Left lung (tissue), 4 donors: ENCODE measurements at regions not wholly inside any gene's neighbourhood (a gene's known extent, or its start where the extent isn't known, plus 50 kb on each side); places are given as distances from the start of the nearest gene placed in this dataset.

Source experiments
- ATAC-seq: fragments of 200-7000 bp; cut with Tn5 transposase; one replicate; pipeline ENCODE4 v1.9.1; 2020; ENCODE audit warnings: moderate library complexity
- DNase-seq, 4 donors: peaks; one replicate each; pipeline ENCODE4 v3.0.0-alpha.2; 2013 to 2020
- H3K27ac ChIP-seq, 2 donors: fragments of 200-600 bp; sonication (generic) in 1 of 2; one replicate each; pipeline versions ENCODE4 v1.5.0 to v1.8.0; 2020 to 2021
- H3K27me3 ChIP-seq, 2 donors: fragments of 200-600 bp; sonication (generic) in 1 of 2; one replicate each; pipeline versions ENCODE4 v1.5.0 to v1.8.0; 2020 to 2021
- H3K36me3 ChIP-seq, 2 donors: fragments of 200-600 bp; sonication (generic) in 1 of 2; one replicate each; pipeline versions ENCODE4 v1.5.0 to v1.8.0; 2020 to 2021
- H3K4me1 ChIP-seq, 2 donors: fragments of 200-600 bp; one replicate each; pipeline ENCODE4 v1.8.0; 2021
- H3K4me3 ChIP-seq, 2 donors: fragments of 200-600 bp; sonication (generic) in 1 of 2; one replicate each; pipeline versions ENCODE4 v1.5.0 to v1.8.0; 2020 to 2021; ENCODE audit warnings: mild to moderate bottlenecking in 1 of 2
- H3K9me3 ChIP-seq, 2 donors: fragments of 200-600 bp; sonication (generic) in 1 of 2; one replicate each; pipeline versions ENCODE4 v1.5.0 to v1.8.0; 2020 to 2021
- intact Hi-C, 2 donors: fragments of 100-400 bp; cut with DNase I; formaldehyde crosslinking; loops; one replicate each; pipeline versions ENCODE4 v1.11.2 to v1.14.2; 2022
- TF ChIP-seq, protein P1 (sequence below), 2 donors: fragments of 200-600 bp; sonication (generic) in 1 of 2; IDR thresholded peaks; one replicate each; pipeline versions ENCODE4 v1.5.0 to v1.8.0; 2021; ENCODE audit warnings: antibody characterized with exemption in 2 of 2
- donor health status: DM: no; HTN: yes; CAD: no.
- donor health status: DM: no; HTN: no; CAD: no.

DNA sequence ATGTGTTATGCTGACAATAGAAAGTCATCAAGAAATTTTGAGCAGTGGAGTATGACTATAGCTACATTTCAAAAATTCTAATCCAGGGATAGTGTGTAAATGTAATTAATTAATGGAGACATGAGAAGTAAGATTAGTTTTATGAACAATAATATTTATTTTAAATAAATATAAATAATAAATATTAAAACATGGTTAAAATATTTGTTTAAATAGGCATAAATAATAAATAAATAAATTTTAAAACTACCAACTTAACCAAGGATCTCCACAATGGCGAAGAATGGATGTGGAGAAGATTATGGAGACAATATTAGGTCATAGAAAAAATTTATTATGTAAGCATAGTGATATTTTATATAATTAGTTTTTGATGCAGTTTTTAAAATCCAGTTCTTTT lies 588.2 kb upstream of the NOVA1 start:
- intact Hi-C loops = no loop called here
- H3K27ac ChIP-seq = no peak overlapping the region
- H3K36me3 ChIP-seq = no peaks in the 10 kb centered on the region
- no peak overlapping the region for H3K4me3 ChIP-seq
- no peaks in the 10 kb centered on the region for H3K27me3 ChIP-seq
- no peak for ATAC-seq
- TF ChIP-seq, protein P1, sequence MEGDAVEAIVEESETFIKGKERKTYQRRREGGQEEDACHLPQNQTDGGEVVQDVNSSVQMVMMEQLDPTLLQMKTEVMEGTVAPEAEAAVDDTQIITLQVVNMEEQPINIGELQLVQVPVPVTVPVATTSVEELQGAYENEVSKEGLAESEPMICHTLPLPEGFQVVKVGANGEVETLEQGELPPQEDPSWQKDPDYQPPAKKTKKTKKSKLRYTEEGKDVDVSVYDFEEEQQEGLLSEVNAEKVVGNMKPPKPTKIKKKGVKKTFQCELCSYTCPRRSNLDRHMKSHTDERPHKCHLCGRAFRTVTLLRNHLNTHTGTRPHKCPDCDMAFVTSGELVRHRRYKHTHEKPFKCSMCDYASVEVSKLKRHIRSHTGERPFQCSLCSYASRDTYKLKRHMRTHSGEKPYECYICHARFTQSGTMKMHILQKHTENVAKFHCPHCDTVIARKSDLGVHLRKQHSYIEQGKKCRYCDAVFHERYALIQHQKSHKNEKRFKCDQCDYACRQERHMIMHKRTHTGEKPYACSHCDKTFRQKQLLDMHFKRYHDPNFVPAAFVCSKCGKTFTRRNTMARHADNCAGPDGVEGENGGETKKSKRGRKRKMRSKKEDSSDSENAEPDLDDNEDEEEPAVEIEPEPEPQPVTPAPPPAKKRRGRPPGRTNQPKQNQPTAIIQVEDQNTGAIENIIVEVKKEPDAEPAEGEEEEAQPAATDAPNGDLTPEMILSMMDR (IDR thresholded peaks at IDR 0.05) = no peak
- H3K9me3 ChIP-seq = no peaks in the 10 kb centered on the region
- no peak for DNase-seq
- H3K4me1 ChIP-seq = no peaks in the 10 kb centered on the region

DNA sequence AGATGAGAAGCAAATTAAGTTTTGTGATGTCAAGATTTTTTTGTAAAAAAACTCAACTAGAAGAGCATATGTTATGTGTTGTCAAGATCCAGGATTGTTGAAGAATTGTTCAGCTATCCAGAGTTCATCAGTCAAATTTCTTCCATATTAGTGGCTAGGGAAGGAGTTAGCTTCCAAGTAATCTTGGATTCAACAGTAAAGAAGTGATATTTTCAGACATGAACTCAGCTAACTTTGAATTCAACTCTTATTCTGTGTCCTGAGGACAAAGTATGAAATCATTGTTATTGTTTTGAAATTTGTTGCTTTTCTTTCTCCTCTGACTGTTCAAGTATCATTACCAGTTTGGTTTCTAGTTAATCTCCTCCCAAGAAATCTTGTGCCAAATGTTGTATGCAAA lies 589.3 kb upstream of the NOVA1 start:
- ATAC-seq (no peak), DNase-seq (no peak)
- intact Hi-C loops = no loop called here
- H3K27me3 ChIP-seq = no peaks in the 10 kb centered on the region
- no peaks in the 10 kb centered on the region for H3K4me1 ChIP-seq
- no peak overlapping the region for H3K27ac ChIP-seq
- H3K9me3 ChIP-seq = no peaks in the 10 kb centered on the region
- TF ChIP-seq, protein P1 (IDR thresholded peaks at IDR 0.05) = no peak
- H3K36me3 ChIP-seq = no peaks in the 10 kb centered on the region
- H3K4me3 ChIP-seq = no peak overlapping the region

DNA sequence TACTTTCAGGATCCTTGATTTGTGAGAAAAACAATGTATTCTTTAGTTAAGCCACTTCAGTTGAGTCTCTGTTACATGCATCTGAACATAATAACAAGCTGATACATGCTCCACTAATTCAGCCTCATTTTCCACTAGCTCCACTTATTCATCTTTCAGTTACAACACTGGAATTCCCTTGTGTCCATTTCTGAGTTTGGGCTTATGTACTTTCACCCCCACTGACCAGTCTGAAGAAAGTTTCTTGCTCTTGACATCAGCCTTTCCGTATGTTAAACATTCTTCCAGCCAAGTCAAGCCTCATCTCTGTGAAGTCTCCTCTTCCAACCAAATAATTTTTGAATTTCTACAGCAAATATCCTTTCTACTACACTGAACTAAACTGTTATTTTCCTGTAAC lies 592.5 kb upstream of the NOVA1 start:
- ATAC-seq = no peak
- Histone ChIP-seq H3K27me3 (no peaks in the 10 kb centered on the region), H3K9me3 (no peaks in the 10 kb centered on the region), H3K4me1 (no peaks in the 10 kb centered on the region), H3K4me3 (no peak overlapping the region), H3K36me3 (no peaks in the 10 kb centered on the region), H3K27ac (no peak overlapping the region)
- TF ChIP-seq, protein P1 (IDR thresholded peaks at IDR 0.05) = no peak
- intact Hi-C loops = no loop called here
- DNase-seq = no peak

DNA sequence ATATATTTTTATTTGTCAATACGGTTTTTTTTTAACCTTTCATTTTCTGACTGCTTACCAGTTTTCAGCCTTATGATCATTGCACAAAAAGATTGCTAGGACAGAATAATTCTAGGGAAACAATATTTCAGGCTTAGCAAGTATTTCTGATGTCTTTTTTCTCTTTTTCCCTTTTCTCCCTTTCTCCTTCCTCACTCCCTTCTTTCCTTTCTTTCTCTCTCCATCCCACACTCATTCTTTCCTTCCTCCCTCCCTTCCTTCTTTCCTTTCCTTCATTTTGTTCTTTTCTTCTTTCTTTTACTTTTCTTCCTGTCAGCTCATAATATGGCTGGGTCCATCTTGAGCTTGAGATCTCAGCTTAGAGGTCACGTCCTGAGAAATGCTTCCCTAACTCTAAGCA lies 601.4 kb upstream of the NOVA1 start:
- no peak overlapping the region for H3K27ac ChIP-seq
- TF ChIP-seq, protein P1 (IDR thresholded peaks at IDR 0.05) = no peak
- H3K9me3 ChIP-seq = no peaks in the 10 kb centered on the region
- H3K4me3 ChIP-seq = no peak overlapping the region
- no peaks in the 10 kb centered on the region for H3K36me3 ChIP-seq
- H3K27me3 ChIP-seq = no peaks in the 10 kb centered on the region
- intact Hi-C loops = no loop called here
- no peak for ATAC-seq
- H3K4me1 ChIP-seq = no peaks in the 10 kb centered on the region
- DNase-seq = no peak

DNA sequence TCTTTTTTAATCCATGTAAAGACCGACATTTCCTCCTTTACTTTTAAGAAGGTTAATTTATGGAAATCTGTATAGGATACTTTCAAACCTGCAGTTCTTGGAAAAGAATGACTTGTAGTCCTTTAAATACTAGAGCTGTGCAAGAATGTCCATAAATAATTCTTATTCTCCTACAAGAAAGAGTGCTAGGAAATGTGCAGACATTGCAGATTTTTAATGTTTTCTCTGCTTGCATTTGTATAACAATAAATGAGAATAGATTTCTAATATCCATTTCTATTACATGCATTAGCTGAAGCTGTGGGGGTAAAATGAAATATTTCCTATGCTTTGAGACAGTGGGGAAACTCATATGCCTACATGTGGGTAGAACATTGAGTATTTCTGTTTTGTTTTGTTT lies 607.2 kb upstream of the NOVA1 start:
- no peaks in the 10 kb centered on the region for H3K4me1 ChIP-seq
- intact Hi-C loops = no loop called here
- no peaks in the 10 kb centered on the region for H3K36me3 ChIP-seq
- H3K9me3 ChIP-seq = no peaks in the 10 kb centered on the region
- H3K4me3 ChIP-seq = no peak overlapping the region
- H3K27ac ChIP-seq = no peak overlapping the region
- no peaks in the 10 kb centered on the region for H3K27me3 ChIP-seq
- DNase-seq (no peak), ATAC-seq (no peak)
- TF ChIP-seq, protein P1 (IDR thresholded peaks at IDR 0.05) = no peak
